ENCODE measurements at regions not wholly inside any gene's neighbourhood (a gene's known extent, or its start where the extent isn't known, plus 50 kb on each side); places are given as distances from the start of the nearest gene placed in this dataset.
A peak's percentile ranks its signal among the peaks of the same experiment; 100 is the strongest.
"Not testable (repeated sequence)": the region's sequence is repeated elsewhere in the genome, so short reads cannot be mapped to it uniquely, and the experiment has no call there.

DNA sequence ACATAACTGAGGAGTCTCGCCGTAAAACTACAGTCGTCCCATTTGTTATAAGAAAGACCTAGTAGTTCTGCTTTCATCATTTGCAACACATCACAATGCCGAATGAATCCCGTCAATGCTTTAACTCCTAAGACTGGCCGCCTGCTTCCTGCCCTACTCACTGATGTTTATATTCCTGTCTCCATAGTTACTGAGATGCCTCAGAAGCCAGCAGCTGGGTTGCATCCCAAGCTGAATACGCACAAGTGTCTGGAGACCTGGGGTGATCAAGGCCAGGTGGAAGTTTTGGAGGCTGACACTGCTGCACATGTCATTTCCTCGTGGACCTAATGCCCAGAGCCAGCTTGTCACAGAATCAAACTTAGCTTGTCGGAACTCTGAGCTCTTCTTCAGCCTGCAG, 95.2 kb upstream of the UBE2E1 start:
- peak; percentile 8 for DNase-seq

DNA sequence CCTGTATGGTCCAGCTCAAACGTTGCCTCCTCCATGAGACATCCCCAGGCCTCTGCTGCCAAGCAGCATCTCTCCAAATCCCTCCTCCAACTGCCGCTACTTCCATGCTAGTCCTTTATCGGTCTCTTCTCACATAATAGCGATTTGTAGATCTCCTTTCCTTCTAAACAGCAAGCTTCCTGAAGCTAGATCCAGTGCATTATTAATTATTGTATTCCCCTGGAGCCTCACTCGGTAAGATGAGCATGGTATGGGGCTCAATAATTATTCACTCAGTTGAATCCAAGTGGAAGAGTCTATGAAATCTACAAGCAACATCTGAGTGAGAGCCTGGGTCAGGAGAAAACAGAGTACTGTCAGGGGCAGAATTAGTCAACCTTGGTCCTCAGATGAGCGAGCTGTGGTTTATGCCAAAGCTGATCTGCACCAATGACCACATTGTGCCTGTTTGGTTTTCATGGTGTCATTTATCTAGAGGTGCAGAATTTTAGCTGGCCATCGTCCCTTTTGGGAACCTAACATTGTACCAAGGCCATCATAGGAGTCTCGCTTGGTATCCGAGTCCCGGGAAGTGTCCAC, 93.8 kb upstream of the UBE2E1 start:
- DNase-seq, result no peak

DNA sequence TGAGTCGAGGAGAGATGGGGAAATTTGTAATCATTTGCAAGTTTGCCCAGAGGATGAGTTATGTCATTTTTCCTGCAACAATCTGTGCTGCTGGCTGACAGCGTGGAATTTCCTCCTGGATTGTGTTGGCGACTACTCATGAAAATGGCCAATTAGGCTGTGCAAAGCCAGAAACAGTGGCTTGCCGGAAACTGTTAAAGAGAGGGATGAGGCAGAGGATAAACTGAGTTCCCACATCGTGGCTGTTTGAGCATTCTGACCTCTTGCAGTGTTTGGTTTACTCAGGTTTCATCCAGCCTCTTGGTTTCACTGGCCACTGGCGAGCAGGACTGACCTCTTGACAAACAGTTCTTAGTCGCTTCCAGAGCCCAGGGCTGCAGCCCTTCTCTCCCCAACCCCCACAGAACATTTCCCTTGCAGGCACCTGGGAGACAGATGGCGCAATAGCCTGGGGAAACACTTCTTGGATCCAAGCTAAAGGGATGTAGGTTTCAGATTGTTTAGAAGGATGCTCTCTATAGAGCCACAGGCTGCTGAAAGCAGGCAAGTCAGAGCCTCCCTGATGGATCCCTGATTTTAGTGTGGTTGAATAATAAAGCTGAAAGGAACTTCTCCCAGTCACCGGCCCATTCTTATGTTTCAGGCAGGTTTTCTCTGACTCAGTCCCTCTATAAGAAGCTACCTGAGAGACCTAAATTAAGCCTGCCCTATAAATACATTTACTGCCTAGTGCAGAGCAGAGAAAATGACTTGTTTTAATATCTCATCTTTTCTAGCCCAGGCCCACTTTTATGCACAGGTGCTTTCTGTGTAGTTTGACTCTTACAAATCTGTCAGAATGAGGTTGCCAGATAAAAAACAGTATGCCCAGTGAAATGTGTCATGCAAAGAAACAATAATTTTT, 92.8 kb upstream of the UBE2E1 start:
- peak; percentile 89 for DNase-seq

DNA sequence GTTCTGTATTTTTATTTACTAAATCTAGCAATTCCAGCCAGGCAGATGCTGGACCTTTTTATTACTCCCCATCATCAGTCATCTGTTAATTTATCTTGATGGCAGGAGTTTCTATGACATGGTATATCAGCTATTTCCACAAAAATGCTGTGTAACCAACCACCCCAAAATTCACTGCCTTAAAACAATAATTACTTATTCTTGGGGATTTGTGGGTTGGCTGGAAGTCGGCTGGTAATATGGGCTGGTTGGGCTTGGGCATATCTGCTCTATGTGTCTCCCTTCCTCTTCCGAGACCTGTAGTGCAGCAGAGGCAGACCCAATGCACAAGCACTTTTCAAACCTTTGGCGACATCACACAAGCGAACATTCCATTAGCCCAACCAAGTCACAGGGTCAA, 92.1 kb upstream of the UBE2E1 start:
- no peak for DNase-seq

DNA sequence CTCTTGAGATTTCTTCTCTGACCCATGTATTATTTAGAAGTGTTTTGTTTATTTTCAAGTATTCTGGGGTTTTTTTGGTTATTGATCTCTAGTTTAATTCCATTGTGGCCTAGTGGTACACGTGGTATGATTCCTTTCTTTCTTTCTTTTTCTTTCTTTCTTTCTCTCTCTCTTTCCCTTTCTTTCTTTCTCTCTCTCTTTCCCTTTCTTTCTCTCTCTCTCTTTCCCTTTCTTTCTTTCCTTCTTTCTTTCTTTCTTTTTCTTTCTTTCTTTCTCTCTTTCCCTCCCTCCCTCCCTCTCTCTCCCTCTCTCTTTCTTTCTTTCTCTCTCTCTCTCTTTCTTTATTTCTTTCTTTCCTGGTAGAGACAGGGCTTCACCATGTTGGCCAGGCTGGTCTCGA, 85.7 kb upstream of the UBE2E1 start:
- DNase-seq, result no peak

DNA sequence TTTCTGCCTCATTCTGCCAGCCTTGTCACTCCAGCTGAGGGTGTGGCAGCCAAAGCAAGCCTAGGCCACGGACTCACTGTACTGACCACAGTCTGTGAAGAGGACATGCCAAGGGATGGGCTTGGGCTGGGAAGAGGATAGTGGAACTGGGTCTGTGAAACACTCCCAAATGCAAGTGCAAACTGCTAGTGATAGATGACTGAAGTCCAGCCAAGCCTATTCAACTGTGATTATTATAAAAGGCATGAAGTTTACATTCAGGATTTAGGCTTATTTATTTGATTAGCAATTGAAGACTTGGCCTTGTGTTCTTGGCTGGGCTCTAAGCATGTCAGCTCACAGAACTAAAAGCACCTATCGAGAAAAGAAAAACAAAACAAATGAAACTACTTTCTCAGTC, 84.9 kb upstream of the UBE2E1 start:
- DNase-seq, result no peak

DNA sequence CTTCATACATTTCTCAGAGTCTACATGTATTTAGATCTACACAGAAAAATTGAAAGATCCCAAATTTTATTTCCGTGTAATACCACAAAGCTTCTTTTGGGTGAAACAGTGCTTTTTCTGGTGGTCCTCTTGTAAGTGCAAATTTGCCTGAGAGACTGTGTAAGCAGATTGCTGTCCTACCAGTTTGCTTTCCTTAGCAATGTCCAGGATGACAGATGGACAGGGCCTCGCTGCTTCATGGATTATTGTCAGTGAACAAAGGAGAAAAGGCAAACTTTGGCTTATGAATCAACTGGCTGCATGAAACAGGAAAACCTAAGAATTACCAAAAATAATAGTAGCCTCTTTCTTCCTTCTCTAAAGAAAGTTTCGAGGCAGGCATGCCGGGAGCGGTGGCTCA, 82.6 kb upstream of the UBE2E1 start:
- no peak for DNase-seq

DNA sequence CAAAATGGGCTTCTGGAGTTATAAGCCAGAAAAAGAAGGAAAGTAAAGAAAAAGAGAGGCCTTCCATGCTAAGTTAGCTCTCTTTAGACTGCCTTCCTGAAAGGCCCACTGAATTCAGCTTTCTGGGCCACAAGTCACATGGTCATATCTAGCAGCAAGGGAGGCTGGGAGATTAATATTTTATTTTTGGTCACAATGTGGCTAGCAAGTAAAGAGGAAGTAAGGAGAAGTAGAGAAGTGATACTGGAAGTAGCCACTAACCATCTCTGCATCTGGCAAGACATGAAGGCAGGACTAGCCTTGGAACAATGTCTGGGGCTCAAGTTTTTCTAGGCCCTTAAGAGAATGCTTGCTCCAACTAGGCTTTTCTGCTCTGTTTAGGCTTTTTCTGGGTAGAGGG, 81.8 kb upstream of the UBE2E1 start:
- no peak for DNase-seq

DNA sequence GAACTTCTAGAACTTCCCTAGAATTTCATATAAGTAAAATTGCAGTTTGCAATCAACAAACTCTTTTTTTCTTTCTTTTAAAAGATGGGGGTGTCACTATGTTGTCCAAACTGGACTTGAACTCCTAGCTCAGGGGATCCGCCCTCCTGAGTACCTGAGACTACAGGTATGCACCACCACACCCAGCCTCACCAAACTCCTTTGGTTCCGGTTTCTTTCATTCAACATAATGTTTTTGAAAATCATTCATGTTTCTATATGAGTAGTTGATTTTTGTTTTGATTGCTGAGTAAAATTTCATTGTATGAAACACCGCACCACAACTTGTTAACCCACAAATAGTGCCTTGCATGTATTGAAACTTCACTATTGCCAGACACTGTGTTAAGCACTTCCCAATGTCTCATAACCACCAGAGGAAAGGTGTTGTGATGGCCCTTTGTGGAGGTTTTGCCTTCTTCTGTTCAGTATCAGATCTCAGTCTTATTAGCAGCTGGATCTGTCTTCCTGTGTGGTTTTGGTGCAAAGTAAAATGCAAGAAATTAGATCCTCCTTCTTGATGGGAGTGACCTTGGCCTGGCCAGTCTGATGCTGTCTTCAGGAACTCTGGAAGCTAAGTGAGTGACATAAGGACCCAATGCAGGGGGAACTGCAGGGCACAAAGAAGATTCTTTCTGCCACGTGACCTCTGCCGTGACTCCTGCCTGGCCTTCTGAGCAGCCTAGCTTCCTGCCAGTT, 78.8 kb upstream of the UBE2E1 start:
- DNase-seq, result no peak

DNA sequence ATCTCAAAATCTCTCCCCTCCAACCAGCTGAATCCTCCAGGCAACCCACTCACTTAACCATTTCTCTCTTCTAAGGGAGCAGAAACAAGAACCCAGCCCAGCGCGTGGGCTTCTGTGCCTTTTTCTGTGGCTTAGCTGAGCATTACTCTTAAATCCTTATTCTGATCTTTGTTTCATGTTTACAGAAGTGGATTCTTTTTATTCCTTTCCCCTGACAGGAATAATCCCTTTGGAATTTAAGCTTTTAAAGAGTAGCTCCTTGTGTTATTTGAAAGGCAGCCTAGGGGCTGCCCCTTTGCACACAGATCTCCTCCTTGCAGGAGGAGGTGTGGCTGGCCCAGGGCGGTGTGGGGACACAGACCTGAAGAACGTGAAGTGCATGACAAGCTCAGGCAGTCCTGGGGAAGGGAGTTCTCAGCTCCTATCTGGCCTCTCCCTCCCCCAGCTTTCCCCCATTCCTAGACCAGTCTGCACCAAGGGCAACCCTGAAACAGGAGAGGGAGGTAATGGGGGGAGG, 77.1 kb upstream of the UBE2E1 start:
- DNase-seq, result no peak

DNA sequence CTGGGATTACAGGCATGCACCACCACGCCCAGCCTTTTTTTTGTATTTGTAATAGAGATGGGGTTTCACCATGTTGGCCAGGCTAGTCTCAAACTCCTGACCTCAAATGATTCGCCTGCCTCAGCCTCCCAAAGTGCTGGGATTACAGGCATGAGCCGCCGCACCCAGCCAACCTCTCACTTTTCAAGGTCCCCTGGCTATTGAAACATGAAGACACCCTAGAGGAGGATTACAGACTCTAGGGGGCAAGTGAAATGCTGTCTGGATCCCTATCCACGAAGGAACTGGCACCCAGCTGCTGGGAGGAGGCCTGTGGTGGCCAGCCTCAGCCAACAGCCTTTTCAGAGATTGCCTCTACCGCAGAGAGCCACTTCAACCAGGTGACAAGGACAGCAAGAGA, 76.4 kb upstream of the UBE2E1 start:
- DNase-seq, result not testable (repeated sequence)

DNA sequence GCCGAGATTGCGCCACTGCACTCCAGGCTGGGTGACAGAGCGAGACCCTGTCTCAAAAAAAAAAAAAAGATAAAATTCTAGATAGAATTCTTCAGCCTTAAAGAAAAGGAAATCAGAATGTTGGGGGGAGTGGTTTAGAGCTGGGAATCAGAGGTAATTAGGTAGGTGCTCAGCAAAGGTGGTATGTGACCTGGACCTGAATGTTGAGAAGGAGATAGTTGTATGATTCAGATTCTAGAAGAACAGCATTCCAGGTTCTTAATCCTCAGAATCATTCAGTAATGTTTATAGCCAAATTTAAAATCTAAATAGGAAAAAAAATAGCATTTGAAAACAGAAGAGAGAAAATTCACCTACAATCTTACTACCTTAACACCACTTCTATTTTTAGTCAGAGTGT, 71.3 kb upstream of the UBE2E1 start:
- DNase-seq, result no peak

DNA sequence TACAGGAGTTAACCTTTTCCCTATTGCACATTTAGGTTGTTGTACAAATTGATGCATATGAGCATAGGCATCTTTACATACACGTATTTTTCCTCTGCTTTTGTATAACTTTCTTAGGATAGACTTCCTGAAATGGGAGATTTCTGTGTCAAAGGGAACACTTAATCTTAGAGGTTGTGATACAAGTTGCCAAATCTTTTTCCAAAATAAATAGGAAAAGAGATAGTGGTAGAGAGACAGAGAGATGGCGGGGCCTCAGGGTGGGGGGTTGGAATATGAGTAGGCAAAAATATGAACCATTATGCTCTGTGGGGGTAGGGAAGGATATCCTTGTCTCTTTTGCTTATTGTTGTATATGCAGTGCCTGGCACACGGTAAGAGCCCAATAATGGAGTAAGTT, 70.7 kb upstream of the UBE2E1 start:
- DNase-seq, result peak; percentile 38

DNA sequence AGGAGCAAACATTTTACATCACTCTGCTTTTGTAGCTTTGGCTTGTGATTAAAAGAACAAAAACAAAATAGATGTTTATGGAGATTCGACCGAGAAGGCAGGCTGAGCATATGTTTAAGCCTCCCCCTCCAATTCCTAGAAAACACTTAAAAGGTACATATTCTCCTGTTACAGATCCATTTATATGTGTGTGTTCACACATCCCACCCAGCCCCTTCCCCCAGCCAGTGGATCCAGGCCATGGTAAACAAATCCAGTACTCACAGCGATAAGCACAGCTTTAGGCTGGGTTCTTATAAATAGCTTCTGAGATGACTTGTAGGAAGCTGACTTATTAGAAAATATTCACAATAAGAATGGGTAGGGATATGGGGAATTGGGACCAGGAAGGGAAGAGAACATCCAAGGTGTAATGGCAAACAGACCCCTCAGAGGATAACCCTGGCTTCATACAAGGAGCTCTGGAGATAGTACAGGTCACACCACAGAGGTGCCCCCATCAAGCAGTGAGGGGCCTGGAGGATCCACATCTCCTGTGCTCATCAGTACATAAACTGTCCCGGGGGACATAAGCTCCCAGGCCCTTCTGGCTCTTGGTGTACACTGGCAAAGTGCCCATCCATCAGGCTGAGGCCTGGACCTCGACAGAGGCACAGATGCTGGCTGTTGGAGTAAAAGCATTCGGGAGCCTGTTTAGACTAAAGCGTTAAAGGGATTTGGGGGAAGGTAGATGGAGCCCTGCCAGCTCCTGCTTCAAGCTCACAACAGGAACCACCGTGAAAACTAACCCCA, 70.0 kb upstream of the UBE2E1 start:
- peak; percentile 95 for DNase-seq

DNA sequence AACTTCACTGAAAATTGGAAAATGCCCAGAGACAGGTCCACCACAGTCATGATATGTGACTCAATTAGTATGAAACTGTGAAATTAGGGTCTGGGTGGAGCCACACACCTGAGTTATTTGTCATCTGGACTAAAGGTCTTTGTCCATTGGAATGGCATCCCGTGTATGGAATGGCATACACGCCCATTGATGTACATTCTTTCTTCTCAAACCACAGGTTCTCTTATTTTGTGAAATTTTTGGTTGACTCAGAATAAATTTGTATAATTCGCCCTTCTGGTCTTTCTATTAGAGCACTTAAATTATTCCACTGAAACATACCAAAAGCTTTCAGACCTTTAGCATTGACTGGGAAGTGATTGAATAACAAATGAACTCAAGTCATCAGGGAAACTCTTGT, 66.8 kb upstream of the UBE2E1 start:
- DNase-seq, result no peak

DNA sequence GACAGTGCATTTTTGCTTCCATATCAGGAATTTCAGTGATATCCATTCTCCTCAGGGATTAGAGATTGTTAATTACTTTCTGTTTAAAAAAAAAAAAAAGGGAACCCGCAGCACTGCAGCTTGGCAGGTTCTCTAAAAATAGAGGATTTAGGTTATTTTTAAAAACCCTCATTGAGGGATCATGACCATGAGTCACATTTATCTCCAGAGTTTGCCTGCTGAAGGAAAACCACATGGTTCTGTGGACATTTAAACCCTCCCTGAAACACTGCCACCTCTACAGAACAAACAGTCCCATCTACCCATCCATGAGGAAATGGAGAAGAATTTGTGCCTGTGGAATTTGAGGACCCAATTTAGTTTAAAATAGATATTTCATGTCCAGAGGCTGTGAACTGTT, 66.2 kb upstream of the UBE2E1 start:
- peak; percentile 3 for DNase-seq

DNA sequence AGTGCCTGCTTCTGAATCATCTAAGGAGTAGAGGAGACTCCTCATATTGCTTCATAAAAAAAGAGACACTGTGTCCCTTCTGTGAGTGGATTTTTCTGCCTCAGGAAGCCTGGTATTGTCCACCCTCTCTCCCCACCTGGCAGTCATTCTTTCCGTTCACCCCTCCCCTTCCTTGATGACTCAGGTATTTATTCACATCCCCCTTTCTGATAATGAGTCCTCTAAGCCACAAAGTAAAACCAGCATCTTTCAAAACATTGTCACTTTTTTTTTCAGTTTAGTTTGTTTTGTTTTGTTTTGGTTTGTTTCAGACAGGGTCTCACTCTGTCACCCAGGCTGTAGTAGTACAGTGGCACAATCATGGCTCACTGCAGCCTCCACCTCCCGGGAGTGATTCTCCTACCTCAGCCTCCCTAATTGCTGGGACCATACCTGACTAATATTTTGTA, 65.2 kb upstream of the UBE2E1 start:
- peak; percentile 75 for DNase-seq

DNA sequence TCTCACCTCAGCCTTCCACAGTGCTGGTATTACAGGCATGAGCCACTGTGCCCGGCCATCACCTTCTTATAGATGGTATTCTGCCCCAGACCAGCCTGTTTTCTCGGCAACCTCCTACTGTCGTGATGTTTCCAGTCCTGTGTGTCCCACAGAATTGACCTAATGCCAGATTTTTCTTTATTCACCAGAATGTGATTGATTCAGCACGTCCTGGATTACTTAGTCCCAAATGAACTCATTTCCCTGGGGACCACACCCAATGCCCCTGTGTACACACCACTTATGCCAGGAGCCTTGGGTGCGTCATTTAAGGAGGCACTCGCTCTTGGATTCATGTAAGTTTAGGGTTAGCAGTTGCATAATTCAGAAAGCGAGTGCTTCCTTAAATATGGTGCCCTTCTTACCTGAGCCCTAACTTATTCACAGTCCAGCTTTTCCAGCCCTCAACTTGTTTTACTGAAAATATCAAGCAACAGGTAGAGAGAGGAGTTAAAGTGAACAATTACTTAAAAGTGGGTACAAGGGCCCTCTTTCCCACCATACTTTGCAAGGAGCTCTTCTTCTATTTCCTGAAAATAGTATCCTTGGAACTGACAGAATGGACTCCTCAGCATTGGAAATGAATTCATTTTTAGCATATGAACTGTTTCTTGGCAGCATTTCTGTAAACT, 64.6 kb upstream of the UBE2E1 start:
- DNase-seq, result peak; percentile 94

DNA sequence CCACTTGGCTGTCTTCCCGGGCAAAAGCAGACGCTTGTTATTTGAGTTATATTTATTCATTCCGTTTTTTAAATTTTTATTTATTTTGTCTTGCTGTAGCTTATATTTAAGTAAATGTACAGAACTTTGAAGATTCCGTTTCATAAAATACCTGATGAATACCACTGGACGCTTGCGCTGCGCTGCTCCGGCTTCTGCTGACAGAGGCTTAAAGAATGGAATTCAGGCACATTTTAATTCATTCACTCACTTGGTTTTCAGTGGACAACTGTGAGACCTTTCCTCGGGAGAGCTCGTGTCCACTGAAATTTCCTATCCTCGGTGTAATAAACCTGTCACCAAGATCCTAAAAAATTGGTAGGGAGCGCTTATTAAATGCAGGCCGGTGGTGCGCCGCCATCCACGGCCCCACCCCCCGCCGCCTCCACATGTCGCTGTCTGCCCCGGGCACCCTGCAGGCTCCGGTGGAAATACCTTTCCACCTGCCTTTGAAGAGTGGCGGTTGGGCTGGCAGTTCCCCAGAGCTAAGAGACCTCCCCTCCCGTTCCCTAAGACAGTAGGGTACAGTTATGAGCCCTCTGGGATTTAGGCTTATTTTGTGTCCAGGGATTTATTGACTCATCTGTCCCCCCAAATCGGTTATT, 62.5 kb upstream of the UBE2E1 start:
- DNase-seq, result peak; percentile 89

DNA sequence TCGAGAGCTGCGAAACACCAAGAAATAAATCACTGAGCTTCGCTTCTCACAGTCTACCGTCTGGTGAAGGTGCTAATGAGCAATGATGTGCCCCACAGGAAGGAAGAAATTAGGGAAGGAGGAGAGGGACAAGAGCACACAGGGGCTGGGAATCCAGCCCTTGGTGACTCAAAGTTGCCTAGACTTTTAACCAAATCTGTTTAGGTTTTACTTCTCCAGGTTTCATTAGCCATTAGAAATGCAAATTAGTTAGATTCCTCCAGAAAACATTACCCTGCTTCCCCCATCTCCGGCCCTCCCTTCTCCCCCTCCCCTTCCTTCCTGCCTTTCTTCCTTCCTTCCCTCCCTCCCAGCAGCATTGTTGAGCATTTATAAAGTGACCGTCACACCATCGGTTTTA, 59.3 kb upstream of the UBE2E1 start:
- no peak for DNase-seq

DNA sequence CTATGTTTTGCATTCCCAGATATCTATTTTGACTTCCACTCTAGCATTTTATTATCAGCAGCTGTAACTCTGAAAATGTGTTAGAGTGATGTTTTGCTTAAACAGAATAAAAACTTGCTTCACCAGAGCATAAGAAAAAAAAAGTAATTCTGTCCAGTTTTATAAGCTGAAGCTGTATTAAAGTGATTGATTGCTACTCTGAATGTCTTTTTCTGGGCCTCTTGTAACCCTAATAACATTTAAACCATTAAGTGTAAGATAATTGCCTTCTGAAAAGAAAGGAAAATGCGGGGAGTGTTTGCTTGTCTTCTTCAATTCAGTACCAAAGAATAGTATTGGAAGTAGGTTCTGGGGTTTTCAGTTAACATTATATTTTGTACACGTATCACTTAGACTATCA, 57.9 kb upstream of the UBE2E1 start:
- DNase-seq, result peak; percentile 36
